Amygdala (tissue), 56 donors: ENCODE measurements at regions not wholly inside any gene's neighbourhood (a gene's known extent, or its start where the extent isn't known, plus 50 kb on each side); places are given as distances from the start of the nearest gene placed in this dataset.

Experiments used
- DNase-seq, 56 donors: peaks; one replicate each; lab custom pipeline; 2025; lab: John Stamatoyannopoulos, UW

- no peak for DNase-seq
These were observed 347.0 kb upstream of the CDH2 start for GRCh38 chr18:28523758-28524475.

DNA sequence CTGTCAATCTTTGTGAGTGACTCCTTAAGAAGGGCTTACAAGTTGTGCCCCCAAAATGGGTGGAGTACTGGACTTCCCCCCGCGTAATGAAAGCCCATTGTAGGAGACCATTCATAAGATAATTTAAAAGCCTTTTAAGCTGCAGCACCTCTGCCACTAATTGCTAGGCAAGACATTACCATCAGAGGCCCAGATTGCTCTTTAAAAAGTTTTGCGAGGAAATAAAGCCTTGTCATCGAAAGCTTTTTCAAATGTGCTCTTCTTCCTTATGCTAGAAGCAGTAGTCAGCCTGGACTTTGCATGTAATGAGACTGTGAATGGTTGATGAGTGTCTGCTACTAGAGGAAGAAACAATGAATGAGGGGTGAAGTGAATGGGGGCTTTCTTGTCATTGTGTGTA is 345.3 kb upstream of the CDH2 start:
- DNase-seq, result no peak

- DNase-seq, result no peak
These were observed 343.1 kb upstream of the CDH2 start for GRCh38 chr18:28519997-28520396.

GRCh38 chr18:28514699-28515098 is 337.8 kb upstream of the CDH2 start:
- DNase-seq, result no peak

GRCh38 chr18:28512357-28512756 is 335.4 kb upstream of the CDH2 start:
- no peak for DNase-seq

- no peak for DNase-seq
These were observed 334.5 kb upstream of the CDH2 start for GRCh38 chr18:28511413-28511821.

- DNase-seq, result no peak
These were observed 333.3 kb upstream of the CDH2 start for GRCh38 chr18:28510210-28510609.

GRCh38 chr18:28504066-28504465 is 327.1 kb upstream of the CDH2 start:
- no peak for DNase-seq

GRCh38 chr18:28494151-28494550 is 317.2 kb upstream of the CDH2 start:
- no peak for DNase-seq

GRCh38 chr18:28485918-28486317 is 309.0 kb upstream of the CDH2 start:
- DNase-seq, result no peak

DNA sequence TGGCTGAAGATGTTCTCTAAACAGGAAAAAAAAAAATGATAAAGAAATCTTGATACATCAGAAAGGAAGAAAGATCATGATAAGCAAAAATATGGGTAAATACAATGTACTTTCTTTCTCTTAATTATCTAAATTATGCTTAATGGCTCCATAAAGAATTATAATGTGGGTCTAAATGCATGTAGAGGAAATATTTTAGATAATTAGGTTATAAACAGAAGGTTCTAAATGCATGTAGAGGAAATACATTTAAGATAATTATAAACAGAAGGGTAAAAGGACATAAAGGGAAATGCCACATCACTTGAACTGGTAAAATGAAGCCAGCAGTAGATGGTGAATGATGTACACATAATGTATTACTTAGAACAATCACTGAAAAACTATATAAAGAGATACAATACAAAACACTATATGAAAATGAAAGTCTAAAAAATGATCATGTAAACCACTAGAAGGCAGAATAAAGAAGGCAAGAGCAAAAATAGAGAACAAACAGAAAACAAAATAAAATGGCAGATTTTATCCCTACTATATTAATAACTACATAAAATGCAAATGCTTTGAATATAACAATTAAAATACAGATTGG is 308.4 kb upstream of the CDH2 start:
- DNase-seq, result no peak

- no peak for DNase-seq
These were observed 301.6 kb upstream of the CDH2 start for GRCh38 chr18:28478531-28478930.

- no peak for DNase-seq
These were observed 299.4 kb upstream of the CDH2 start for GRCh38 chr18:28476302-28476701.

DNA sequence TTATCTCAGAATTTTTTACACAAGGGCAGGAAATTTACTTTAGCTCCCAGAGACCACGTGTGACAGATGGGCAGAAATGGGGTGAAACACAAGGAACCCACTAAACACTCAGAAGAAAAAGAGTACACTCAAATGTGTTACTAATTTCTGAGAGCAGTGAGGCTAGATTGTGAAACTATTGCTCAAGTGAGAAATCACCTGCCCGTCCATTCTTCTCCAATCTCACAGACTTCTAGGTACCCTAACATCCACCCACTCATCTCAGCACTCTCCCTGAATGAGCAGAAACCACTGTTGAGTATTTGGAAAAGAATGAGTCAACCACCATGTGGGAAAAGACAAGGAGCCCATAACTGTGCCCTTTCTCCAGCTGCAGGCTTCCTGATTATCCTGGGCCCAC is 293.0 kb upstream of the CDH2 start:
- no peak for DNase-seq

DNA sequence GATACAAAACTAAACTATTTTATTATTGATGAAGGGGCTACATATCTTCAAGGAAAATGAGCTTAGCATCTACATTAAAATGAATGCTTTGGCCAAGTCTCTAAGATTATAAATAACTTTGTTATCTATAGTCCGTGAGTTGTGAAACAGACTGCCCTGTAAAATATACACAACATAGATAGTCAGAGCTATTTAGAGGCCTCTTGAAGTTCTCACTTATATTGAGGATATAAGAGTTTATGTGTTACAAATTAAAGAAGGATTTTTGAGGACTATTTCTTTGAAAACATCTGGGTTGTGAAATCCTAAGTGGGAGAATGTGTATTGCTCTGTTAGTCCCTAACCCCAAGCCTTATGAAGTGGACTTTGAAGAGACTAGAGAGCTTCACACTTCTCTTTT is 292.0 kb upstream of the CDH2 start:
- no peak for DNase-seq

DNA sequence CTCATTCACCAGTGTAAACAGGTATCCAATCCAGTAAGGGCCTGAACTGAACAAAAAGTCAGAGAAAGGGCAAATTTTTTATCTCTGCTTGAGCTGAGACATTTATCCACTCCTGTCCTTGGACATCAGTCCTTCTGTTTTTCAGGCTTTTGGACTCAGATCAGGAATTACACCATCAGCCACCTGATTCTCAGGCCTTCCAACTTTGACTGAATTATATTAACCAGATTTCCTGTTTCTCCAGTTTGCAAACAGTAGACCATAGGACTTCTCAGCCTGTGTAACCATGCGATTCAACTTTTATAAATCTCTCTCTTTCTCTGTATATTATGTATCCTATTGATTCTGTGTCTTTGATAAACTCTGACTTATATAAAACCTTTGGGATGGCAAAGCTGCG is 289.3 kb upstream of the CDH2 start:
- no peak for DNase-seq

DNA sequence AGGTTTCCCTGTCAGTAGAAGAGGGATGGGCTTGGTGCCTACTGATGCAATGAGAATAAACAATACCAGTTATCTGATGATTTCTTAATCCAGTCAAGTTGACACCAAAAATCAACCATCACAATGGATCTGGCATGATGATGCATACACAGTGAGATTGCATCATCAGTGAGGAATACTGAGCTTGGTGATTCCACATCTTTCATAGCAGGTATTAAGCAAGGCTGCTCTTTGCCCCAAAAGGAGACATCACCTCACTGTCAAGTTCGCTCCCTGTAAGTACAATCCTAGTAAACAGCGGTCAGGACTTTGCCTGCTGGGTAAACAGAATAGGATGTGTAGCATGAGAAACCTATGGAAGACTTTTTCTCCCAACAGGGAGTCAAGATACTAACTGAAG is 282.7 kb upstream of the CDH2 start:
- no peak for DNase-seq

GRCh38 chr18:28458751-28459150 is 281.8 kb upstream of the CDH2 start:
- no peak for DNase-seq

- DNase-seq, result no peak
These were observed 280.9 kb upstream of the CDH2 start for GRCh38 chr18:28457784-28458183.

- no peak for DNase-seq
These were observed 279.0 kb upstream of the CDH2 start for GRCh38 chr18:28455971-28456370.

- no peak for DNase-seq
These were observed 262.9 kb upstream of the CDH2 start for GRCh38 chr18:28439870-28440269.

- DNase-seq, result no peak
These were observed 261.5 kb upstream of the CDH2 start for GRCh38 chr18:28438381-28438780.

DNA sequence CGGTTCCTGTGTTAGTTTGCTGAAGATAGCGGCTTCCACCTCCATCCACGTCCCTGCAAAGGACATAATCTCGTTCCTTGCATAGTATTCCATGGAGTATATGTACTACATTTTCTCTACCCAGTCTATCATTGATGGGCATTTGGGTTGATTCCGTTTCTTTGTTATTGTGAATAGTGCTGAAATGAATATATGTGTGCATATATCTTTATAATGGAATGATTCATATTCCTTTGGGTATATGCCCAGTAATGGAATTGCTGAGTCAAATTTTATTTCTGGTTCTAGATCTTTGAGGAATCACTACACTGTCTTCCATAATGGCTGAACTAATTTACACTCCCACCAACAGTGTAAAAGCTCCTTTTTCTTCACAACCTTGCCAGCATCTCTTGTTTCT is 255.4 kb upstream of the CDH2 start:
- DNase-seq, result no peak
